ENCODE measurements at regions not wholly inside any gene's neighbourhood (a gene's known extent, or its start where the extent isn't known, plus 50 kb on each side); places are given as distances from the start of the nearest gene placed in this dataset.

DNA sequence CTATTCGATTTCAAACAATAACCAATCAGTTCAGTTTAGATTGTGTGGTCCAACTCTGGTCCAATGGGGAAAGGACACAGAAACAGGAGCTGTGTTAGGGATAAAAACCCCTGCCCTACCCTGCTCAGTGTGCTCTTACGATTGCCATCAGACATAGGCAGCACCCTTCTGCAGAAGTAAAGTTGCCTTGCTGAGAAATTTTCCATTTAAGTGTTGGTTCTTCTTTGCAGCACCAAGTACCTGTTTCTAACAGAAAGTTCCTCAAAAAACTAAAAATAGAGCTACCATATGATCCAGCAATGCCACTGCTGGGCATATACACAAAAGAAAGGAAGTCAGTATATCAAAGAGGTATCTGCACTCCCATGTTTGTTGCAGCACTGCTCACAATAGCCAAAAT is 206.2 kb upstream of the CNTN4 start:
- ATAC-seq (ENCODE audit: low read depth) (no peak), DNase-seq (no peak)
- intact Hi-C loops (cut with micrococcal nuclease) = no loop called here
- H3K27ac Mint-ChIP-seq = no peak overlapping the region
- TF ChIP-seq, protein P1, sequence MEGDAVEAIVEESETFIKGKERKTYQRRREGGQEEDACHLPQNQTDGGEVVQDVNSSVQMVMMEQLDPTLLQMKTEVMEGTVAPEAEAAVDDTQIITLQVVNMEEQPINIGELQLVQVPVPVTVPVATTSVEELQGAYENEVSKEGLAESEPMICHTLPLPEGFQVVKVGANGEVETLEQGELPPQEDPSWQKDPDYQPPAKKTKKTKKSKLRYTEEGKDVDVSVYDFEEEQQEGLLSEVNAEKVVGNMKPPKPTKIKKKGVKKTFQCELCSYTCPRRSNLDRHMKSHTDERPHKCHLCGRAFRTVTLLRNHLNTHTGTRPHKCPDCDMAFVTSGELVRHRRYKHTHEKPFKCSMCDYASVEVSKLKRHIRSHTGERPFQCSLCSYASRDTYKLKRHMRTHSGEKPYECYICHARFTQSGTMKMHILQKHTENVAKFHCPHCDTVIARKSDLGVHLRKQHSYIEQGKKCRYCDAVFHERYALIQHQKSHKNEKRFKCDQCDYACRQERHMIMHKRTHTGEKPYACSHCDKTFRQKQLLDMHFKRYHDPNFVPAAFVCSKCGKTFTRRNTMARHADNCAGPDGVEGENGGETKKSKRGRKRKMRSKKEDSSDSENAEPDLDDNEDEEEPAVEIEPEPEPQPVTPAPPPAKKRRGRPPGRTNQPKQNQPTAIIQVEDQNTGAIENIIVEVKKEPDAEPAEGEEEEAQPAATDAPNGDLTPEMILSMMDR (IDR thresholded peaks at IDR 0.05) = no peak
- ChIA-PET CTCF (no interaction called here), POLR2A (no interaction called here)
- no peaks in the 10 kb centered on the region for H3K36me3 Mint-ChIP-seq (ENCODE audit: low read depth)
- peaks cover 15% of the 10 kb centered on the region for H3K9me3 Mint-ChIP-seq
- H3K4me3 Mint-ChIP-seq = no peak overlapping the region
- H3K4me1 Mint-ChIP-seq = no peaks in the 10 kb centered on the region
- no peaks in the 10 kb centered on the region for H3K27me3 Mint-ChIP-seq

DNA sequence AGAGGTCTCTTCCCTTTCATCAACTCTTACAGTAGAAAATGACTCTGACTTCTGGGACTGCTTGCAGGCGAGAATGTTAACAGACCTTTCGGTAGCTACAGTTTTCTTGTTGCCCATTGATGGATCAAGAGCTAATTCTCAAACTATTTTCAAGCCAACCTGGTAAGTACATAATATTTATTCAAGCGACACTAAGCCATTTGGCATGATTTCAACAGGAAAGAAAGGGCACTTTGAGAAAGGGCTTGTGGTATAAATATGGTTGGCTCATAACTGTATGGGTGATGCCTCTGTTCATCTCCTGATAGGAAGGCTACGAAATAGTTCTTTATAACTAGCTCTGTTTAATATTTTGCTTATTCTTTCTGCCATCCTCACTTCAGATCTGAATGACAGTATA is 196.2 kb upstream of the CNTN4 start:
- DNase-seq (no peak), ATAC-seq (ENCODE audit: low read depth) (no peak)
- no peaks in the 10 kb centered on the region for H3K27me3 Mint-ChIP-seq
- H3K4me3 Mint-ChIP-seq = no peak overlapping the region
- no peaks in the 10 kb centered on the region for H3K4me1 Mint-ChIP-seq
- ChIA-PET POLR2A (no interaction called here), CTCF (no interaction called here)
- H3K36me3 Mint-ChIP-seq (ENCODE audit: low read depth) = no peaks in the 10 kb centered on the region
- TF ChIP-seq, protein P1 (IDR thresholded peaks at IDR 0.05) = no peak
- no peak overlapping the region for H3K27ac Mint-ChIP-seq
- intact Hi-C loops (cut with micrococcal nuclease) = no loop called here
- H3K9me3 Mint-ChIP-seq = peaks cover 12% of the 10 kb centered on the region

DNA sequence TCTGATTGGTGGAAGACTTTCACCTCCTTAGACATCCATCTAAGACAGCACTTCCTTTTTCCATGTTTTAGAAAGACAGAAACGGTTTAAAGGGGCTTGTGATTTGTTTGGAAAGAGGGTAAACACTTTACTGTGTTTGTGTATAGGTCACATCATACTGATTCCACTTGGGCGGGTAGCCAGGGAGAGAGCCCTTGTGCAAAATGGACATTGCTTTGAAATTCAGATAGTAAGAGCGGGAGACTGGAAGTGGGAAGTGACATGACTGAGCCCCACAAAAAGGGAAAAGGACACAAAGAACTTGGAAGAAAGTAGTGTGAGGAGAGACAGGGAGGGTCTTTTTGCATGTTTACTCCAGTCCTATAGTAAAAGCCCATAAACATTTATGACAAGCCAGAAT is 195.6 kb upstream of the CNTN4 start:
- ChIA-PET CTCF (no interaction called here), POLR2A (no interaction called here)
- Mint-ChIP-seq H3K27ac (no peak overlapping the region), H3K36me3 (ENCODE audit: low read depth) (no peaks in the 10 kb centered on the region), H3K4me3 (no peak overlapping the region), H3K4me1 (no peaks in the 10 kb centered on the region), H3K9me3 (peaks cover 12% of the 10 kb centered on the region), H3K27me3 (no peaks in the 10 kb centered on the region)
- DNase-seq (no peak), ATAC-seq (ENCODE audit: low read depth) (no peak)
- intact Hi-C loops (cut with micrococcal nuclease) = no loop called here
- TF ChIP-seq, protein P1 (IDR thresholded peaks at IDR 0.05) = no peak

DNA sequence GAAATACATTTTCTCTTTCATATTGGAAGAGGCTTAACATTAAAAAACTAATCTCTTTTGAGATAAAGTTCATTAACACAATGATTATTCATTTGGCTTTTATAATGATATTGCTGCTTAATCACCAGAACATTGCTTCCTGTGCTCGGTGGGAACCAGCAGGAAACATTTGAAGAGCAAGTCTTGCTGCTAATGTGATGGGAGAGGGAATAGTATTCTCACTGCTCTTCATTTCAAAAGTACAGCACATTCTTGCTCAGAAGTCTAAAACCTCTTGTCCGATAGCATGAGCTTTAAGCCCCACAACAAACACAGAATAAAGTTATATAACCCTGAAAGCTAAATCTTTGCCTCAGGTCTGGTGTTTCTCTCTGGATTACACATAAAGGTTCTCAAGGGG is 190.8 kb upstream of the CNTN4 start:
- ChIA-PET CTCF (no interaction called here), POLR2A (no interaction called here)
- TF ChIP-seq, protein P1 (IDR thresholded peaks at IDR 0.05) = no peak
- ATAC-seq (ENCODE audit: low read depth) (no peak), DNase-seq (no peak)
- H3K9me3 Mint-ChIP-seq = peaks cover 13% of the 10 kb centered on the region
- intact Hi-C loops (cut with micrococcal nuclease) = no loop called here
- H3K36me3 Mint-ChIP-seq (ENCODE audit: low read depth) = no peaks in the 10 kb centered on the region
- H3K4me1 Mint-ChIP-seq = no peaks in the 10 kb centered on the region
- no peaks in the 10 kb centered on the region for H3K27me3 Mint-ChIP-seq
- no peak overlapping the region for H3K27ac Mint-ChIP-seq
- no peak overlapping the region for H3K4me3 Mint-ChIP-seq

DNA sequence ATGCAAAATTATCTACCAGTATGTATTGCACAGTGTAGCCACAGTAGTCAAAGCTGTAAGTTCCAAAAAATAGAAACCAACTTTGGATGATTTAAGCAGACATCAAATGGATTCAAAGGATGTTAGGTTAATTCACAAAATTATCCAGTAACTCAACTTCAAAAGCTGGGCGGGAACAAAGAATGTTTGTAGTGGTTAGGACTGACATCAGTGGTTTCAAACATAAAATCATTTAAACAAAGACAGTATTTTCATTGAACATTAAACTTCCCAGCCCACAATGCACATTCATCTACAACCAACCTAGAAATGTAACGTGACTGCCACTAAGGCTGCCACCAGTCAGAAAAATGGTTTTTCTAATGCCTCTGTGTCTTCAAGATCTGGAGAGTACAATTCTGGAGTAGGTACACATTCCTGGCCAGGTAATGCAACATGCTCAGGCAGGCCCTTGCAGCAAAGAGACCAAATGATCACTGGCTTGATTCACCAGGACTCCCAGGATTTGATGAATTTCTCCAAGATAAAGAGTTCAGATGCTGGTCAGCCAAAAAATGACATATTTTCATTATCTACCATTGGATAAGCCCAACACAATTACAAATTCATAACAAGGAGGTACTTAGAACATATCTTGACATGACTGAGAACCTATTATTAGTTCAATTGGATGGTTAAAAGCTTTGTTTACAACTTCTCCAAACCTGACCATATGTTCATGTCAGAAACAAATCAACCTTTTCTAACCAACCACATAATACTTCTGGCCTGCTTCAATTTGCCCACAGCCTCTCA is 189.8 kb upstream of the CNTN4 start:
- no peak for ATAC-seq (ENCODE audit: low read depth)
- intact Hi-C loops (cut with micrococcal nuclease) = no loop called here
- no peaks in the 10 kb centered on the region for H3K27me3 Mint-ChIP-seq

More for the DNA sequence above, 189.8 kb upstream of the CNTN4 start:
- no peak for DNase-seq
- Mint-ChIP-seq H3K4me1 (no peaks in the 10 kb centered on the region), H3K36me3 (ENCODE audit: low read depth) (no peaks in the 10 kb centered on the region), H3K4me3 (no peak overlapping the region), H3K9me3 (peaks cover 13% of the 10 kb centered on the region), H3K27ac (no peak overlapping the region)
- POLR2A ChIA-PET = no interaction called here
- CTCF ChIA-PET = no interaction called here
- TF ChIP-seq, protein P1 (IDR thresholded peaks at IDR 0.05) = no peak
